Keratinocyte (primary cell): ENCODE measurements at regions not wholly inside any gene's neighbourhood (a gene's known extent, or its start where the extent isn't known, plus 50 kb on each side); places are given as distances from the start of the nearest gene placed in this dataset.

Experiments
- DNase-seq: peaks from one replicate; pipeline ENCODE4 v3.0.0-alpha.2; 2011; ENCODE audit warnings: low read depth, missing footprints, low spot score
- FAIRE-seq: peaks from 2 replicates; lab custom pipeline; 2011; peaks lifted over from hg19 to GRCh38; lab: Jason Lieb, UNC
- H2AFZ ChIP-seq: 2 replicates; pipeline ENCODE4 v1.6.0; 2012; ENCODE audit warnings: low read length, control low read depth, inconsistent platforms; ENCODE audit not compliant: control insufficient read depth
- H3K27ac ChIP-seq: 2 replicates; pipeline ENCODE4 v1.5.1; 2011; ENCODE audit warnings: low read length; ENCODE audit not compliant: control insufficient read depth, insufficient read depth
- H3K27me3 ChIP-seq: 3 replicates; pipeline ENCODE4 v1.6.0; 2011; ENCODE audit warnings: low read length; ENCODE audit not compliant: control insufficient read depth, insufficient read depth; ENCODE audit errors: extremely low read depth
- H3K36me3 ChIP-seq, 2 experiments: 2 replicates in 1 of 2; 3 replicates in 1 of 2; pipeline ENCODE4 v1.5.1; 2011; ENCODE audit warnings: low read length in 2 of 2, mild to moderate bottlenecking in 1 of 2; ENCODE audit not compliant: control insufficient read depth in 2 of 2, insufficient read depth in 2 of 2; ENCODE audit errors: extremely low read depth in 1 of 2
- H3K4me1 ChIP-seq: 3 replicates; pipeline ENCODE4 v1.5.1; 2011; ENCODE audit warnings: low read length; ENCODE audit not compliant: control insufficient read depth, insufficient read depth; ENCODE audit errors: extremely low read depth
- H3K4me2 ChIP-seq: 3 replicates; pipeline ENCODE4 v1.6.0; 2011; ENCODE audit warnings: low read depth, low read length; ENCODE audit not compliant: control insufficient read depth, insufficient read depth; ENCODE audit errors: extremely low read depth
- H3K4me3 ChIP-seq, 3 experiments: fragments of 200-600 bp in 1 of 3; sonication (generic) in 1 of 3; 2 replicates in 2 of 3; 3 replicates in 1 of 3; pipeline ENCODE4 v1.5.1; 2011 to 2016; ENCODE audit warnings: low read length in 3 of 3, mild to moderate bottlenecking in 3 of 3, control low read depth in 2 of 3, inconsistent platforms in 1 of 3, low read depth in 1 of 3, mixed read lengths in 1 of 3, mixed run types in 1 of 3, moderate library complexity in 1 of 3; ENCODE audit not compliant: control insufficient read depth in 2 of 3, insufficient read depth in 2 of 3; ENCODE audit errors: extremely low read depth in 1 of 3
- H3K79me2 ChIP-seq: 2 replicates; pipeline ENCODE4 v1.6.0; 2012; ENCODE audit warnings: low read length; ENCODE audit not compliant: control insufficient read depth, insufficient read depth
- H3K9ac ChIP-seq: 3 replicates; pipeline ENCODE4 v1.6.0; 2011; ENCODE audit warnings: low read length; ENCODE audit not compliant: control insufficient read depth, insufficient read depth; ENCODE audit errors: extremely low read depth
- H3K9me1 ChIP-seq: 3 replicates; pipeline ENCODE4 v1.6.0; 2011; ENCODE audit warnings: low read length; ENCODE audit not compliant: control insufficient read depth, insufficient read depth; ENCODE audit errors: extremely low read depth
- H3K9me3 ChIP-seq: 2 replicates; pipeline ENCODE4 v1.5.1; 2012; ENCODE audit warnings: low read depth, low read length; ENCODE audit not compliant: control insufficient read depth
- H4K20me1 ChIP-seq: 3 replicates; pipeline ENCODE4 v1.6.0; 2011; ENCODE audit warnings: low read length; ENCODE audit not compliant: control insufficient read depth, insufficient read depth; ENCODE audit errors: extremely low read depth
- EZH2 ChIP-seq: IDR thresholded peaks from one replicate; pipeline ENCODE4 v1.6.1; 2012; ENCODE audit warnings: inconsistent platforms, mild to moderate bottlenecking, low read length, moderate library complexity
- dilution Hi-C: fragments of 300-500 bp; cut with MboI; formaldehyde crosslinking; loops from one replicate; pipeline ENCODE4 v1.7.0; 2020; ENCODE audit warnings: low sequenced_read_pairs; ENCODE audit not compliant: extremely low pct_ligation_motif_present
- TF ChIP-seq, protein P1 (sequence below), 3 experiments: IDR thresholded peaks in 1 of 3; conservative IDR thresholded peaks in 1 of 3; optimal IDR thresholded peaks in 1 of 3; 2 replicates in 2 of 3; 3 replicates in 1 of 3; pipeline versions ENCODE3 to v1.5.1; 2011; ENCODE audit warnings: low read length in 3 of 3, mild to moderate bottlenecking in 3 of 3, moderate library complexity in 2 of 3, control low read depth in 1 of 3, inconsistent platforms in 1 of 3; ENCODE audit not compliant: insufficient read depth in 2 of 3; ENCODE audit errors: extremely low read depth in 1 of 3

DNA sequence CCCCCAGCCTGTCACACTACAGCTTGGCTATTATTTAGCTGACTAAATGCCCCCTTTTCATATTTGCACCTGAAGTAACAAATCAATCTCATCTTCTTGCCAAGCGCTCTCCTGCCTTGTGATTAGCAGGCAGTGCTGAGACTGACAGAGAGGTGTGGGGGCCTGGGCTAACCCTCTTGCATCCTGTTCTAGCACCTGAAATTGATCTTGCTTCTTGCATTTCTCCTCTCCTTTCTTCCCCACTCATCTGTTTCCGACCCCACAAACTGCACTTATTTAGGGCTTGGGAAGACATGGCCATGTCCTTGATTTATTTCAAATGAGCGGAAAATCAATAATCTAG lies 309.0 kb upstream of the PROK2 start:
- H3K4me1 ChIP-seq: no peaks in the 10 kb centered on the region
- H3K36me3 ChIP-seq: no peaks in the 10 kb centered on the region
- FAIRE-seq (no peak), DNase-seq (no peak)
- H3K27ac ChIP-seq: no peak overlapping the region
- no peak overlapping the region for H3K9ac ChIP-seq
- TF ChIP-seq EZH2: no peak
- H3K4me2 ChIP-seq: no peak overlapping the region
- dilution Hi-C loops: no loop called here
- no peak overlapping the region for H2AFZ ChIP-seq
- no peaks in the 10 kb centered on the region for H3K9me3 ChIP-seq
- no peak overlapping the region for H3K4me3 ChIP-seq
- H3K79me2 ChIP-seq: no peaks in the 10 kb centered on the region
- H3K27me3 ChIP-seq: peaks cover 36% of the 10 kb centered on the region
- H3K9me1 ChIP-seq: no peaks in the 10 kb centered on the region
- H4K20me1 ChIP-seq: no peaks in the 10 kb centered on the region

- H3K27ac ChIP-seq: no peak overlapping the region
- no peak overlapping the region for H3K4me3 ChIP-seq
- H3K79me2 ChIP-seq: no peaks in the 10 kb centered on the region
- H2AFZ ChIP-seq: no peak overlapping the region
- no peaks in the 10 kb centered on the region for H3K4me1 ChIP-seq
- no peaks in the 10 kb centered on the region for H3K9me1 ChIP-seq
- dilution Hi-C loops: no loop called here
- H4K20me1 ChIP-seq: no peaks in the 10 kb centered on the region
- TF ChIP-seq, protein P1, sequence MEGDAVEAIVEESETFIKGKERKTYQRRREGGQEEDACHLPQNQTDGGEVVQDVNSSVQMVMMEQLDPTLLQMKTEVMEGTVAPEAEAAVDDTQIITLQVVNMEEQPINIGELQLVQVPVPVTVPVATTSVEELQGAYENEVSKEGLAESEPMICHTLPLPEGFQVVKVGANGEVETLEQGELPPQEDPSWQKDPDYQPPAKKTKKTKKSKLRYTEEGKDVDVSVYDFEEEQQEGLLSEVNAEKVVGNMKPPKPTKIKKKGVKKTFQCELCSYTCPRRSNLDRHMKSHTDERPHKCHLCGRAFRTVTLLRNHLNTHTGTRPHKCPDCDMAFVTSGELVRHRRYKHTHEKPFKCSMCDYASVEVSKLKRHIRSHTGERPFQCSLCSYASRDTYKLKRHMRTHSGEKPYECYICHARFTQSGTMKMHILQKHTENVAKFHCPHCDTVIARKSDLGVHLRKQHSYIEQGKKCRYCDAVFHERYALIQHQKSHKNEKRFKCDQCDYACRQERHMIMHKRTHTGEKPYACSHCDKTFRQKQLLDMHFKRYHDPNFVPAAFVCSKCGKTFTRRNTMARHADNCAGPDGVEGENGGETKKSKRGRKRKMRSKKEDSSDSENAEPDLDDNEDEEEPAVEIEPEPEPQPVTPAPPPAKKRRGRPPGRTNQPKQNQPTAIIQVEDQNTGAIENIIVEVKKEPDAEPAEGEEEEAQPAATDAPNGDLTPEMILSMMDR (optimal IDR thresholded peaks at IDR 0.05 in 1 of 3, IDR thresholded peaks at IDR 0.05 in 1 of 3, conservative IDR thresholded peaks at IDR 0.05 in 1 of 3; ENCODE audit: extremely low read depth in 1 of 3, insufficient read depth in 2 of 3, low read length in 3 of 3): no peak
- no peak for TF ChIP-seq EZH2
- no peaks in the 10 kb centered on the region for H3K9me3 ChIP-seq
- H3K27me3 ChIP-seq: peaks cover 31% of the 10 kb centered on the region
- H3K36me3 ChIP-seq: no peaks in the 10 kb centered on the region
- no peak overlapping the region for H3K4me2 ChIP-seq
- no peak overlapping the region for H3K9ac ChIP-seq
- no peak for DNase-seq
- no peak for FAIRE-seq
Observed at GRCh38 chr3:72093270-72093991, 308.5 kb upstream of the PROK2 start.

DNA sequence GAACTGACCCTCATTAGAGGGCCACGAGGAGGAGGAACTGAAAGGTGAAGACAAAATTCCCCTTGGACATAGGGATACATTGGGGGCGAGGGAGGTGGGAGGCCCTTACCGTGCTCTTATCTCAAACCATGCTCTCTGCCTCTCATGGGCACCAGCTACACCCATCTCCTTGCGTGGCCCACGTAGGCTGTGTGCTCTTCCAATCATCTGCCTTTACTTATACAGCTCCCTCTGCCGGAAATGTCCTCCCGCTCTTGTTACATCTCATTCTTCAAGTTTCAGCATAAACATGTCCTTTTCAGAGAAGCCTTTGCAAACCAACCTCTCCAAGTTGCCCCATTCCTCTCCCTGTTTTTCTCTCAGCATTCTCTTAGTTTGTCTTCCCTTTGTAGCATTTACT lies 307.8 kb upstream of the PROK2 start:
- Histone ChIP-seq H2AFZ (no peak overlapping the region), H3K9me3 (no peaks in the 10 kb centered on the region), H3K9me1 (no peaks in the 10 kb centered on the region), H4K20me1 (no peaks in the 10 kb centered on the region), H3K4me1 (no peaks in the 10 kb centered on the region), H3K27me3 (peaks cover 25% of the 10 kb centered on the region), H3K36me3 (no peaks in the 10 kb centered on the region), H3K79me2 (no peaks in the 10 kb centered on the region), H3K27ac (no peak overlapping the region), H3K4me2 (no peak overlapping the region), H3K4me3 (no peak overlapping the region), H3K9ac (no peak overlapping the region)
- no peak for TF ChIP-seq EZH2
- TF ChIP-seq, protein P1 (optimal IDR thresholded peaks at IDR 0.05 in 1 of 3, IDR thresholded peaks at IDR 0.05 in 1 of 3, conservative IDR thresholded peaks at IDR 0.05 in 1 of 3; ENCODE audit: extremely low read depth in 1 of 3, insufficient read depth in 2 of 3, low read length in 3 of 3): no peak
- FAIRE-seq (no peak), DNase-seq (no peak)
- dilution Hi-C loops: no loop called here
